ENCODE measurements at regions not wholly inside any gene's neighbourhood (a gene's known extent, or its start where the extent isn't known, plus 50 kb on each side); places are given as distances from the start of the nearest gene placed in this dataset.

- DNase-seq, result no peak
Observed at GRCh38 chr3:44061268-44061667, 180.4 kb upstream of the TOPAZ1 start.

- DNase-seq, result no peak
Observed at GRCh38 chr3:44061961-44062360, 179.7 kb upstream of the TOPAZ1 start.

- DNase-seq, result no peak
Observed at GRCh38 chr3:44065311-44066094, 176.2 kb upstream of the TOPAZ1 start.

GRCh38 chr3:44066806-44067205 is 174.9 kb upstream of the TOPAZ1 start:
- DNase-seq, result no peak

- DNase-seq, result no peak
Observed at GRCh38 chr3:44067431-44067830, 174.3 kb upstream of the TOPAZ1 start.

GRCh38 chr3:44068753-44069152 is 172.9 kb upstream of the TOPAZ1 start:
- no peak for DNase-seq

- no peak for DNase-seq
Observed at GRCh38 chr3:44069276-44069675, 172.4 kb upstream of the TOPAZ1 start.

- DNase-seq, result no peak
Observed at GRCh38 chr3:44070841-44071546, 170.7 kb upstream of the TOPAZ1 start.

GRCh38 chr3:44072601-44073540 is 168.8 kb upstream of the TOPAZ1 start:
- DNase-seq, result no peak

GRCh38 chr3:44074181-44074580 is 167.5 kb upstream of the TOPAZ1 start:
- no peak for DNase-seq

- DNase-seq, result no peak
Observed at GRCh38 chr3:44076221-44076829, 165.4 kb upstream of the TOPAZ1 start.

GRCh38 chr3:44077267-44077666 is 164.4 kb upstream of the TOPAZ1 start:
- DNase-seq, result no peak

GRCh38 chr3:44078863-44079262 is 162.8 kb upstream of the TOPAZ1 start:
- DNase-seq, result no peak

GRCh38 chr3:44079916-44080315 is 161.8 kb upstream of the TOPAZ1 start:
- DNase-seq, result no peak

- no peak for DNase-seq
Observed at GRCh38 chr3:44080474-44081072, 161.1 kb upstream of the TOPAZ1 start.

- DNase-seq, result no peak
Observed at GRCh38 chr3:44090036-44090435, 151.7 kb upstream of the TOPAZ1 start.

- no peak for DNase-seq
Observed at GRCh38 chr3:44092497-44092896, 149.2 kb upstream of the TOPAZ1 start.

GRCh38 chr3:44093531-44093930 is 148.2 kb upstream of the TOPAZ1 start:
- DNase-seq, result no peak

GRCh38 chr3:44098656-44099415 is 142.8 kb upstream of the TOPAZ1 start:
- no peak for DNase-seq

GRCh38 chr3:44099566-44100297 is 142.0 kb upstream of the TOPAZ1 start:
- DNase-seq, result no peak

GRCh38 chr3:44100298-44100695 is 141.4 kb upstream of the TOPAZ1 start:
- no peak for DNase-seq
